ENCODE measurements at regions not wholly inside any gene's neighbourhood (a gene's known extent, or its start where the extent isn't known, plus 50 kb on each side); places are given as distances from the start of the nearest gene placed in this dataset.

DNA sequence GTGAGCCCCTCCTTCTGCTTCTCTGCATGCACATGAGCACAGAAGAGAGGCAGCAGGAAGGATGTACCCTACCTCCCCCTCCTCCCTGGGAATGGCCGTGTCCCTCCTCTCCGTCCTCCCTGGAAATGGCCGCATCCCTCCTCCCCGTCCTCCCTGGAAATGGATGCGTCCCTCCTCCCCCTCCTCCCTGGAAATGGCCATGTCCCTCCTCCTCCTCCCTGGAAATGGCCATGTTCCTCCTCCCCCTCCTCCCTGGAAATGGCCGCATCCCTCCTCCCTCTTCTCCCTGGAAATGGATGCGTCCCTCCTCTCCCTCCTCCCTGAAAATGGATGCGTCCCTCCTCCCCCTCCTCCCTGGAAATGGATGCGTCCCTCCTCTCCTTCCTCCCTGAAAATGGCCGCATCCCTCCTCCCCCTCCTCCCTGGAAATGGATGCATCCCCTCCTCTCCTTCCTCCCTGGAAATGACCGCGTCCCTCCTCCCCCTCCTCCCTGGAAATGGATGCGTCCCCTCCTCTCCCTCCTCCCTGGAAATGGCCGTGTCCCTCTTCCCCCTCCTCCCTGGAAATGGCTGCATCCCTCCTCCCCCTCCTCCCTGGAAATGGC lies 428.6 kb downstream of the AACS start:
- TF ChIP-seq, protein P1, sequence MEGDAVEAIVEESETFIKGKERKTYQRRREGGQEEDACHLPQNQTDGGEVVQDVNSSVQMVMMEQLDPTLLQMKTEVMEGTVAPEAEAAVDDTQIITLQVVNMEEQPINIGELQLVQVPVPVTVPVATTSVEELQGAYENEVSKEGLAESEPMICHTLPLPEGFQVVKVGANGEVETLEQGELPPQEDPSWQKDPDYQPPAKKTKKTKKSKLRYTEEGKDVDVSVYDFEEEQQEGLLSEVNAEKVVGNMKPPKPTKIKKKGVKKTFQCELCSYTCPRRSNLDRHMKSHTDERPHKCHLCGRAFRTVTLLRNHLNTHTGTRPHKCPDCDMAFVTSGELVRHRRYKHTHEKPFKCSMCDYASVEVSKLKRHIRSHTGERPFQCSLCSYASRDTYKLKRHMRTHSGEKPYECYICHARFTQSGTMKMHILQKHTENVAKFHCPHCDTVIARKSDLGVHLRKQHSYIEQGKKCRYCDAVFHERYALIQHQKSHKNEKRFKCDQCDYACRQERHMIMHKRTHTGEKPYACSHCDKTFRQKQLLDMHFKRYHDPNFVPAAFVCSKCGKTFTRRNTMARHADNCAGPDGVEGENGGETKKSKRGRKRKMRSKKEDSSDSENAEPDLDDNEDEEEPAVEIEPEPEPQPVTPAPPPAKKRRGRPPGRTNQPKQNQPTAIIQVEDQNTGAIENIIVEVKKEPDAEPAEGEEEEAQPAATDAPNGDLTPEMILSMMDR (IDR thresholded peaks at IDR 0.05; ENCODE audit: control extremely low read depth in 1 of 3, insufficient read depth in 1 of 3, low read depth in 1 of 3, low read length in 3 of 3): no peak
- TF ChIP-seq POLR2AphosphoS5 (IDR thresholded peaks at IDR 0.05; ENCODE audit: low read depth, low read length) (no peak), SAP30 (IDR thresholded peaks at IDR 0.05; ENCODE audit: insufficient read depth, insufficient replicate concordance, low read length) (no peak), BACH1 (IDR thresholded peaks at IDR 0.05; ENCODE audit: low read length) (no peak), CEBPB (IDR thresholded peaks at IDR 0.05; ENCODE audit: low read depth, low read length) (no peak), TCF12 (IDR thresholded peaks at IDR 0.05; ENCODE audit: low read depth, low read length) (no peak), EZH2 (IDR thresholded peaks at IDR 0.05; ENCODE audit: low read depth, low read length, severe bottlenecking) (no peak), POLR2A (IDR thresholded peaks at IDR 0.05; ENCODE audit: control extremely low read depth in 1 of 2, low read depth in 2 of 2, low read length in 2 of 2) (no peak), TAF1 (IDR thresholded peaks at IDR 0.05; ENCODE audit: low read depth, low read length) (no peak)
